PC-3 (cell line): ENCODE measurements at regions not wholly inside any gene's neighbourhood (a gene's known extent, or its start where the extent isn't known, plus 50 kb on each side); places are given as distances from the start of the nearest gene placed in this dataset.

Experiments used
- ATAC-seq: fragments of 200-7000 bp; cut with Tn5 transposase; 2 replicates; pipeline ENCODE4 v1.9.1; 2020; ENCODE audit warnings: mild to moderate bottlenecking, moderate library complexity
- BruUV-seq: library from RNA; stranded (reverse); fragments of 400-500 nt; replicated peaks from 2 replicates; lab custom pipeline; 2021; lab: Mats Ljungman, UMichigan
- CTCF ChIA-PET: fragments of 300-600 bp; sonication (Branson Sonifier 250); formaldehyde crosslinking; loops from one replicate; lab custom pipeline; 2022; ENCODE audit warnings: antibody characterized with exemption; lab: Charles Lee
- POLR2A ChIA-PET: fragments of 300-600 bp; sonication (Branson Sonifier 250); formaldehyde crosslinking; loops from one replicate; lab custom pipeline; 2022; ENCODE audit warnings: antibody characterized with exemption; ENCODE audit not compliant: unreplicated experiment; lab: Charles Lee
- DNase-seq: peaks from one replicate; pipeline ENCODE4 v3.0.0-alpha.2; 2015
- H2AFZ ChIP-seq: fragments of 300-600 bp; sonication (generic); 2 replicates; pipeline ENCODE4 v1.6.0; 2016; ENCODE audit warnings: antibody characterized with exemption, low read length
- H3F3A ChIP-seq: fragments of 300-600 bp; sonication (generic); one replicate; pipeline ENCODE4 v1.6.0; 2017; ENCODE audit warnings: antibody characterized with exemption, low read length, control low read depth, mild to moderate bottlenecking; ENCODE audit not compliant: unreplicated experiment
- H3K27ac ChIP-seq: fragments of 300-600 bp; sonication (generic); 2 replicates; pipeline ENCODE4 v1.5.1; 2016; ENCODE audit warnings: mild to moderate bottlenecking, low read length
- H3K27me3 ChIP-seq: fragments of 300-600 bp; sonication (generic); 2 replicates; pipeline ENCODE4 v1.6.1; 2016; ENCODE audit warnings: low read length, mixed read lengths
- H3K36me3 ChIP-seq: fragments of 300-600 bp; sonication (generic); 2 replicates; pipeline ENCODE4 v1.6.1; 2016; ENCODE audit warnings: low read depth, mixed run types, low read length, mixed read lengths
- H3K4me1 ChIP-seq: fragments of 300-600 bp; sonication (generic); 2 replicates; pipeline ENCODE4 v1.5.1; 2016; ENCODE audit warnings: low read length; ENCODE audit not compliant: insufficient read depth
- H3K4me2 ChIP-seq: fragments of 300-600 bp; sonication (generic); 2 replicates; pipeline ENCODE4 v1.6.0; 2016; ENCODE audit warnings: low read length
- H3K4me3 ChIP-seq: fragments of 300-600 bp; sonication (generic); 2 replicates; pipeline ENCODE4 v1.5.1; 2016; ENCODE audit warnings: mild to moderate bottlenecking, low read length, mixed read lengths
- H3K79me2 ChIP-seq: fragments of 300-600 bp; sonication (generic); 2 replicates; pipeline ENCODE4 v1.6.1; 2017; ENCODE audit warnings: low read length, mixed read lengths
- H3K9ac ChIP-seq: fragments of 300-600 bp; sonication (generic); 2 replicates; pipeline ENCODE4 v1.6.0; 2016; ENCODE audit warnings: mild to moderate bottlenecking, low read length
- H3K9me2 ChIP-seq: fragments of 300-600 bp; sonication (generic); replicated peaks from 2 replicates; pipeline ENCODE4 v1.6.1; 2016; ENCODE audit warnings: mixed run types, low read length, mixed read lengths
- H3K9me3 ChIP-seq: fragments of 300-600 bp; sonication (generic); 2 replicates; pipeline ENCODE4 v1.6.1; 2016; ENCODE audit warnings: low read length, mixed read lengths
- H4K20me1 ChIP-seq: fragments of 300-600 bp; sonication (generic); 2 replicates; pipeline ENCODE4 v1.6.1; 2016; ENCODE audit warnings: low read length, mixed read lengths
- EZH2 ChIP-seq: fragments of 300-600 bp; sonication (generic); IDR thresholded peaks from one replicate; pipeline ENCODE4 v1.6.1; 2017; ENCODE audit warnings: antibody characterized with exemption, mild to moderate bottlenecking, low read length; ENCODE audit not compliant: unreplicated experiment
- EZH2phosphoT487 ChIP-seq: fragments of 300-600 bp; sonication (generic); IDR thresholded peaks from 2 replicates; pipeline ENCODE4 v1.6.1; 2018; ENCODE audit warnings: mild to moderate bottlenecking, antibody characterized with exemption, low read length, borderline replicate concordance
- intact Hi-C: fragments of 100-400 bp; cut with micrococcal nuclease; formaldehyde crosslinking; loops from 2 replicates; pipeline ENCODE4 v1.9.0; 2023
- TF ChIP-seq, protein P1 (sequence below): fragments of 300-600 bp; sonication (generic); conservative IDR thresholded peaks from 2 replicates; pipeline ENCODE4 v1.5.1; 2017; ENCODE audit warnings: antibody characterized with exemption, low read depth, mild to moderate bottlenecking, low read length

DNA sequence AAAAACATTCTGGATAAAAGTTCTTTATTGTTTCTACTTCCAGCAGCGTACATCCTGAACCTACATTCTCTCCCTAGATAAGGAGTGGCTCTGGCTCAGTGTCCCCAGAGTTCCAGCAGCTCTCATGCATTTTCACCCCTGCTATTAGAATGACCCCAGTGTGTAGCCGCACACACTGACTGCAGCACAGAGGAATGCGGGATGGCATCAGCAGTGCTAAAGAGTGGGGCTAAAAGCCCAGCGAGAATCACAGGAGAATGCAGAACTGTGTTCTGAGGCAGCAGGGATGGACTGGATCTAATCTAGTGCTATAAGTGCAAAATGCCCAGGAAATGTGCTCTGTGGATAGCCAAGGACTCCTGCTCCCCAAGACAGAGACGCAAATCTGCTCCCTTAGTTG lies 66.4 kb upstream of the TJP1 start:
- intact Hi-C loops = no loop called here
- H3K9ac ChIP-seq = no peak overlapping the region
- no peaks in the 10 kb centered on the region for H3K4me1 ChIP-seq
- no peak overlapping the region for H3K27ac ChIP-seq
- DNase-seq = no peak
- no peaks in the 10 kb centered on the region for H4K20me1 ChIP-seq
- POLR2A ChIA-PET = no interaction called here
- no peaks in the 10 kb centered on the region for H3K27me3 ChIP-seq
- BruUV-seq = no TSS peak
- TF ChIP-seq, protein P1, sequence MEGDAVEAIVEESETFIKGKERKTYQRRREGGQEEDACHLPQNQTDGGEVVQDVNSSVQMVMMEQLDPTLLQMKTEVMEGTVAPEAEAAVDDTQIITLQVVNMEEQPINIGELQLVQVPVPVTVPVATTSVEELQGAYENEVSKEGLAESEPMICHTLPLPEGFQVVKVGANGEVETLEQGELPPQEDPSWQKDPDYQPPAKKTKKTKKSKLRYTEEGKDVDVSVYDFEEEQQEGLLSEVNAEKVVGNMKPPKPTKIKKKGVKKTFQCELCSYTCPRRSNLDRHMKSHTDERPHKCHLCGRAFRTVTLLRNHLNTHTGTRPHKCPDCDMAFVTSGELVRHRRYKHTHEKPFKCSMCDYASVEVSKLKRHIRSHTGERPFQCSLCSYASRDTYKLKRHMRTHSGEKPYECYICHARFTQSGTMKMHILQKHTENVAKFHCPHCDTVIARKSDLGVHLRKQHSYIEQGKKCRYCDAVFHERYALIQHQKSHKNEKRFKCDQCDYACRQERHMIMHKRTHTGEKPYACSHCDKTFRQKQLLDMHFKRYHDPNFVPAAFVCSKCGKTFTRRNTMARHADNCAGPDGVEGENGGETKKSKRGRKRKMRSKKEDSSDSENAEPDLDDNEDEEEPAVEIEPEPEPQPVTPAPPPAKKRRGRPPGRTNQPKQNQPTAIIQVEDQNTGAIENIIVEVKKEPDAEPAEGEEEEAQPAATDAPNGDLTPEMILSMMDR = no peak
- no peak for TF ChIP-seq EZH2
- TF ChIP-seq EZH2phosphoT487 = no peak
- H3K9me3 ChIP-seq = no peaks in the 10 kb centered on the region
- no peaks in the 10 kb centered on the region for H3F3A ChIP-seq
- no peak overlapping the region for H2AFZ ChIP-seq
- no peaks in the 10 kb centered on the region for H3K36me3 ChIP-seq
- no peak for ATAC-seq
- H3K4me2 ChIP-seq = no peak overlapping the region
- CTCF ChIA-PET = interaction anchor here (0.6 kb wide), 1 partner anchor 69 kb away, joined by 4 read pairs; no protein-coding TSS in a partner anchor
- H3K4me3 ChIP-seq = no peak overlapping the region
- H3K79me2 ChIP-seq = no peaks in the 10 kb centered on the region
- no peaks in the 10 kb centered on the region for H3K9me2 ChIP-seq

DNA sequence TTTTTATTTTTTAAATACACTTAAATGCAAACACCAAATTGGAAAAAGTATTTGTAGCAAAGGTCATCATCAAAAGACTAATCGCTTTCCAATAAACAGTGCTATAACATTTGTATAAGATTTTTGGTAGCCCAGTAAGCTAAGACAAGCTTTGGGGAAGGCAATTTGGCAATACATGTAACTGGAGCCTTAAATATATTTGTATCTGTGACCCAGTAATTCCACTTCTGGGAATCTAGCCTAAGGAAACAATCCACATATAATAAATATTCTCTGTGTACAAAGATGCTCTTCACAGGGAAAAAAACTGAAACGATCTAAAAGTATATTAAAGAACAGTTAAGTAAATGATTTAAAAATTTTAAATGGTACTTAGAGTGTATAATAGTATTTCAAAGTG lies 65.5 kb upstream of the TJP1 start:
- ATAC-seq = no peak; the same call in 1 of the 2 replicates
- Histone ChIP-seq H3K9me3 (no peaks in the 10 kb centered on the region), H4K20me1 (no peaks in the 10 kb centered on the region), H3K4me3 (no peak overlapping the region), H3K27me3 (no peaks in the 10 kb centered on the region), H3K9ac (no peak overlapping the region), H3K4me2 (no peak overlapping the region), H2AFZ (no peak overlapping the region), H3K27ac (no peak overlapping the region), H3K4me1 (no peaks in the 10 kb centered on the region), H3K9me2 (no peaks in the 10 kb centered on the region), H3K79me2 (no peaks in the 10 kb centered on the region), H3F3A (no peaks in the 10 kb centered on the region), H3K36me3 (no peaks in the 10 kb centered on the region)
- no TSS peak for BruUV-seq
- POLR2A ChIA-PET = no interaction called here
- DNase-seq = no peak
- CTCF ChIA-PET = no interaction called here
- intact Hi-C loops = no loop called here
- TF ChIP-seq, protein P1 = no peak
- TF ChIP-seq EZH2phosphoT487 (no peak), EZH2 (no peak)

GRCh38 chr15:29885183-29885582 lies 62.9 kb upstream of the TJP1 start:
- Histone ChIP-seq H3K79me2 (no peaks in the 10 kb centered on the region), H2AFZ (no peak overlapping the region), H3K36me3 (no peaks in the 10 kb centered on the region), H3K9me3 (no peaks in the 10 kb centered on the region), H3K4me3 (no peak overlapping the region), H3K9ac (no peak overlapping the region), H4K20me1 (no peaks in the 10 kb centered on the region), H3F3A (no peaks in the 10 kb centered on the region), H3K4me2 (no peak overlapping the region), H3K4me1 (no peaks in the 10 kb centered on the region), H3K27ac (no peak overlapping the region), H3K27me3 (no peaks in the 10 kb centered on the region), H3K9me2 (no peaks in the 10 kb centered on the region)
- CTCF ChIA-PET = no interaction called here
- no TSS peak for BruUV-seq
- DNase-seq (no peak), ATAC-seq (no peak)
- intact Hi-C loops = no loop called here
- TF ChIP-seq EZH2 = no peak
- no peak for TF ChIP-seq EZH2phosphoT487
- TF ChIP-seq, protein P1 = no peak
- POLR2A ChIA-PET = interaction anchor here (1.0 kb wide), 1 partner anchor 10 kb away, joined by 5 read pairs; no protein-coding TSS in a partner anchor
